Fibroblast of peridontal ligament (primary cell): ENCODE measurements at regions not wholly inside any gene's neighbourhood (a gene's known extent, or its start where the extent isn't known, plus 50 kb on each side); places are given as distances from the start of the nearest gene placed in this dataset.

Source experiments
- DNase-seq: peaks from one replicate; pipeline ENCODE4 v3.0.0-alpha.2; 2010; ENCODE audit errors: extremely low read depth

DNA sequence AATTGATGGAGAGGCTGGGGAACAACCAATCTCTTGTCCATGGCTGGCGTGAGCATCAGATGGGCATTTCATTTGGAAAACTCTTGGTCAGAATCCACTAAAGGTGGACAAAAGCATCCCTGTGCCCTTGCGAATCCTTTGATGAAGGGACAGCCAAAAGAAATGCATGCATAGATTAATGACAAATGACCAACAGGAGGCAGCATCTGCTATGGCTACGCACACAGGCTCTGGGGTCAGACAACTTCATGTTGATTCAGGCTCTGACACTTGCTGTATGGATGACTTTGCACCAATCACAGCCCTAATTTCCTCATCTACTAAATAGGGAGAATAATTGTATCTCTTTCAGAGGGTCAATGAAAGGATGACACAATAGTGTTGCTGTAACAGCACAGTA lies 117.5 kb downstream of the ASCL4 start:
- DNase-seq, result peak; percentile 5

DNA sequence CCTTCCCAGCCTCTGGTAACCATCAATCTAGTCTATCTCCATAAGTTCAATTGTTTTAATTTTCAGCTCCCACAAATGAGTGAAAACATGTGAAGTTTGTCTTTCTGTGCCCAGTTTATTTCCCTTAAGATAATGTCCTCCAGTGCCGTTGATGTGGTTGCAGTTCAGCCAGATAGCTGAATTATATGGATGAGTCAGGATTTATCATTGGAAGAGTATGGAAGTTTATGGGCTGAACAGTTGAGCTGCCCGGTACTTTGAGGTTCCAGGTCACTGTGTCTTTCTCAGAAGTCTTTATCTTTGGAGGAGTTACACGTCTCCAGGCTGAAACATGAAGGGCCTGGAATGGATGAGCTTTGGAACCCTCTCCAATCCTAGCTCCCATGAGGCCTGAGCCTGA lies 120.1 kb downstream of the ASCL4 start:
- DNase-seq, result no peak

DNA sequence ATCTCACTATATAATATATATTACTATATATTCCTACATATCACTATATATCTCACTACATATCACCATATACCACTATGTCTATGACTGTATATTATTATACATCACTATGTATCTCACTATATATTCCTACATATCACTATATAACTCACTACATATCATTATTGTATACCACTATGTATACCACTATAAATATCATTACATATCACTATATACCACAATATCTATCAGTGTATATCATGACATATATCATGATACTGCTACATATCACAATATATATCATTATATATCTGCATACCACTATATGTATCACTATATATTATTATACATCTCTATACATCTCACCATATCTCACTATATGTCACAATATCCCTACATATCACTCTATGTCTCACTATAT lies 121.5 kb downstream of the ASCL4 start:
- DNase-seq, result no peak

DNA sequence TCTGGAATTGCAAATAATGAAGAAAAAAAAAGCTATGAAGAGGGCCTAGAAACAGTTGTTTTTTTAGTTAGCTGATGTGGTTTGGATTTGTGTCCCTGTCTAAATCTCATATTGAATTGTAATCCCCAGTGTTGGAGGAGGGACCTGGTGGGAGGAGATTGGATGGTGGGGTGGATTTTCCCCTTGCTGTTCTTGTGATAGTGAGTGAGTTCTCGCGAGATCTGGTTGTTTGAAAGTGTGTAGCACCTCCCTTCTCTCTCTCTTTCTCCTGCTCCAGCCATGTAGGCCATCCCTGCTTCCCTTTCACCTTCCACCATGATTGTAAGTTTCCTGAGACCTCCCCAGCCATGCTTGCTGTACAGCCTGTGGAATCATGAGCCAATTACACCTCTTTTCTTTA lies 126.1 kb downstream of the ASCL4 start:
- DNase-seq, result no peak

DNA sequence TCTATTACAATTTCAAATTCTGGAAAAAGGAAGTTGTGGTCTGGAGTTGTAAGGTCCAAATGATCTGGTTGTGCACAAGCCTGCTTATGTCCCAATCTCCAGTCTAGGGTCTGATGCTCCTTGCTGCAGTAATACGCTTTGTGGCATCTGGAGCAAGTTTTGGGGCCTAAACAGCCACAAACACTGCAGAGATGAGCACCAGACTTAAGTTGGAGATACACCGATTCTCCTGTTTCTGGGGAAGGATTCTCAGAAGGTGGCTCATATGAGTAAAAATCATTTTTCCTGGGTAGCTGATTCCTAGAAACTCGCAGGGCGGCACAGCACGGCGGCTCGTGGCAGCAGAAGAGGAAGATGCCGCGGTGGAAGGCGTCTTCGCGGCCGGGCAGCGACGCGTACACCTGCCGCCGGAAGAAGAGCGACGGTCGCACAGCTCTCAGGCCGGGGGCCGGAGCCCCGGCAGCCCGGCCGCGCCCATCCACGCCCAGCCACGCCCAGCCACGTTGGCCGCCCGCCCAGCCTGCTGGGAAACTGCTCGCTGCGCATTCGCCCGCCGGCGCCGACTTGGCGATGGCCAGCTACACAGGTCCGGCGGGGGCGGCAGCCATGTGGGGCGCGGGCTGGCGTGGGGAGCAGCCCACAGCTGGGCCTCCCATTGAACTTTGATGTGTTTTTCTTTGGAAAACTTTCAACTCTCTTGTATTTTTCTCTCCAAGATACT lies 129.0 kb downstream of the ASCL4 start:
- no peak for DNase-seq

DNA sequence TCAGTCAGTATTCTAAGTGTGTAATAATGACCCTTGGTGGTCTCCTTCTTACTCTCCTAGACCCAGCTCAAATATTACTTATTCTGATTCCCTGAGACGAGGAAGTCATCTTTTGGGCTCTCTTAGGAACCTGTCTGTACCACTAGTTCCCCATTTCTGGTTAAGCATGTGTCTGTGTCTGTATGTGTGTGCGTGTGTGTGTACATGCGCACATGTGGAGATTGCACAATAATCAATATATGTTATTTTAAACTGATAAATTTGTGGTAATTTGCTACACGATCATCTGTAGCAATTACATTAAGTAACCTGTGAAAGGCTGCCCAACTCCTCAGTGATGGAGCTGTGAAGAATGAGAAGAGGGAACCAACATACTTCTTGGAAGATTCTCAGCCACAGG lies 132.2 kb downstream of the ASCL4 start:
- no peak for DNase-seq

DNA sequence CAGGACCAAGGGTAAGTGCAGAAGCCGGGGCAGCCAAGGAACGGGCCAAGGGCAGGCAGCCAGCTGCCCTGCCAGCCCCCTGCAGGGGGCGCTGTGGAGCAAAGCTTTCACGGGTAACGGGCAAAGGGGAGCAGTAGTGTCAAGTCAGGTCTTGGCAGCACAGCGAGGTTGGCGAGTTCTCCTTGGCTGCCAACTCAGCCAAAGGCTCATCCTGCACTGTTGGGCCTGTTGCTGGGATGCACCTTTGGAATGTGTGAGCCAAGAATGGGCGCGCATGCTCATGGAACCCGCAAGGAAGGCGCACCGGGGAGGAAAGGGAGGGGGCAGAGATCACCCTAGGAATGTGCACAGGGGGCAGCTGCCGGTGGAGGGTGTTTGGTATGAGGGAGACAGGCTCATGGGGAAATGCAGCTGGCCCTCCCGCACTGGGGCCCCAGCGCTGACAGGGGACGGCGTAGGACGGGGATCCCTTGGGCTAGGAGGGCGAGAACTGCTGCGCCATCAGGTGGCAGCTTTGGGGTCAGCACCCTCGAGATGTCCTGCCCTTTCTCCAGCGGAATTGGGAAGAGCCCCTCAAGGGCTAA lies 138.0 kb downstream of the ASCL4 start:
- DNase-seq, result no peak

DNA sequence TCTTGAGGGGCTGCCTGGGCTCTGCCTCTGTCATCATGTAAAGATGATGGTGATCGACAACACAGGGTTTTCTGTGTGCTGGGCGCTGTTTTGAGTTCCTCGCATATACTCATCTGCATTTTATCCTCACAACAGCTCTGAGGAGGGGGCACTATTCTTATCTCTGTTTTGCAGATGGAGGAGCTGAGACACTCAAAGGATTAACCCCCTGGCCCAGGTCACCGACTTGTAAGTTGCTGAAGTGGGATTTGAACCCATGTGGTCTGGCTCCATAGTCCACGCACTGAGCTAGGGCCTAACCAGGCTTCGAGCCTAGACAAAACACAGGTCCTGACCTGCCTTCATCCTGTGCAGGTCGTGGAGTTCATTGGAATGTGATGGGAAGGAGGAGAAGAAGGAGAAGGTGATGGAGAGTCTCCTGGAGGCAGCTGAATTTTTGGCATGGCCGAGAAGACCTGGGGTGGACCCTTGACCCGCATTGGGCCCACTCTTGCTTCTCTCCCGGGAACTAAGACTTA lies 140.0 kb downstream of the ASCL4 start:
- DNase-seq, result no peak

DNA sequence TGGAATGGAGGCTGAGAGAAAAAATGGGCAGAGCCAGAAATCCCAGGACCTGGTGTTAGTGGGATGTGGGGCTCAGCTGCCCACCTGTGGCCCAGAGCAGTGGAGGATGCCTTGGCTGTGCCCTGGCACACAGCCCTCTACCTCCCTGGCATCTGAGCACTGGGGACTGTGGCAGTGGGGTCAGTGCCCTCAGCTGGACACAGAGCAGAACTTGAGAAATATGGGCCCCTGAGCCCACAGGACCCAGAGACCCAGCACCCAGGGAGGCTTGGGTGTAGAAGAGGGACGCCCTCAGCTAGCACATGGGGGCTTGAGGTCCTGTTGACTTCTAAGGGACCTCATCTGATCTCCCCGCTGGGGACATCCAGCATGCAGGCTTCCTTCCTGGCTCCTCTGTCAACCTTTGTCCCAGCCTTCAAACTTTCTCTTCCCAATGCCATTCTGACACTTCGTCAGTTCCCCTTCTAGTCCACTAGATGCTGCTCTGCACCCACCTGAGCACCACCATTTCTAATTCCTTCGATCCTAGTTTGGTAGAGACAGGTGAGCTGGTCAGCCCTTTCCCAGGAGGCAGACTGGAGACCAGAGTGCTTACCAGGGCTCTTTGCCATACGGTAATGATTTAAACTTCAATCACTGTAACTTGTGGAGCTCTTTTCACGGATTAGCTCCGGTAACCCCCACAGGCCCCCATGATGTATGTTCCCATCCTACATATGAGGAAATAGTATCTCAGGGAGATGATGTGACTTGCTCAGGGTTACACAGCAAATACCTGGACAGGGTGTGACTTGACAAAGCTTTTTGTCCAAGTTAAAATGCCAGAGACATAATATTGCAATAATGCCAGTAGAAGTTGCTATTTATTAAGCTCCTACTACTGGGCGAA lies 143.7 kb downstream of the ASCL4 start:
- DNase-seq, result peak; percentile 13

DNA sequence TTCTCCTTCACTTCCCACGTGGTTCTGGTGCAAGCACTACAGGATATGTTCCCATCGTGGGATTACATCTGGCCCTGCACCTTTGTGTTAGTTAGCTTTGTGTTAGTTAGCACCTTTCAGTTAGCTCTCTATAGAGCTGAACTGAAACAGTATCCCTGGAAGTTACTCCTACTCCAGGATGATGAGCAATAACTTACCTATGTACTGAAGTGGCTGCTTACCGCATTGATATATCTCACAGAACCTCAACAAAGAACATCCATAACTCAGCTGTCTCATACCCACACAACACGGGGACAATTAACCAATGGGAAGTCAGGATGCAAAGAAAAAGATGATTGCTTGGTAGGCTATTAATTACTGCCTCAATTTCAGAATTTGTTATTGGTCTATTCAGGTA lies 146.6 kb downstream of the ASCL4 start:
- no peak for DNase-seq

DNA sequence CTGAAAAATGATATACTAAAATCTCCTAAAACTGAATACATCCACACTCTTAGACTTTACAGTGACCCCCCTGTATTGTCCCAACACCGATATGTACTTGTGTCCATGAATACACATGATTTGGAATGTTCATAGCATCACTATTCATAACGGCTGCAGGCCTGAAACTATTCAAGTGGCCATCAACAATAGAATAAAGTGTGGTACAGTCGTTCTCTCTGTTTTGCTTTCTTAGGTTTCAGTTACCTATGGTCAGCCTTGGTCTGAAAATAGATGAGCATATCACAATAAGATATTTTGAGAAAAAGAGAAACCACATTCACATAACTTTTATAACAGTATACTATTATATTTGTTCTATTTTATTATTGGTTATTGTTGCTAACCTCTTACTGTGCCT lies 150.6 kb downstream of the ASCL4 start:
- no peak for DNase-seq

DNA sequence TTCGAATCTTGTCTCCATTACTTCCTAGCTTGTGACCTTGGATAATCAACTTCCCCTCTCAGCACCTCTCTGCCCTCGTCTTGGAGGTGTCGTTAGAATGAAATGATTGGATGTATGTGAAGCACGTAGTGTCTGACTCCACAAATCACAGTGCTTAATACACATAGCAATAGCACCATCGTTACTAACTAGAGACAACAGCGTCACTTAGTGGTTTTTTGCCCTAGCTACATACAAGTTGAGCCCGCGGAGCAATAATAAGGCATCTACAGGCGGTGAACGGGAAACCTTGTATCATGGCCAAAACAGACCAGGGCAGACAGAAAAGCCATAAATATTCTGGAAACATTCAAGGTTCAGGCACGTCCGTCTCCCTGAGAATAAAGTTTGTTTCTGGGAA lies 154.9 kb downstream of the ASCL4 start:
- DNase-seq, result peak; percentile 6

DNA sequence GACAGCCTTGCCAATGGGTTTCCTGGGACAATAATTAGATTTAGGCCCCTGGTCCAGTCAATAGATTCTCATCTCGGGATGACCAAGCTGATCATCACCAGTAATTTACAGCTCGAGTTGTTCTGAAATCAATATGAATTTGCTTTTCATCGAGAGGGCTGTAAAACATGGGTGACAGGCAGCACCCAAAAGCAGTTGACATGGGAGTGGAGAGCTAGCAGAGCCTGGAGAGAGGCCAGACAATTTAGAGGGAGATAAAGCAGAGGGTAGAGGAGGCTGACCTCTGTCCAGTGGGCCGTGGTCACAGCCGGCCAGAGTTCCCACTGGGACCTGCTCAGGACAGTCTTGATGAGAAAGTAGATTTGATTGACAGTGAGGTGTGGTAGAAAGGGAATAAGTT lies 157.3 kb downstream of the ASCL4 start:
- DNase-seq, result no peak

DNA sequence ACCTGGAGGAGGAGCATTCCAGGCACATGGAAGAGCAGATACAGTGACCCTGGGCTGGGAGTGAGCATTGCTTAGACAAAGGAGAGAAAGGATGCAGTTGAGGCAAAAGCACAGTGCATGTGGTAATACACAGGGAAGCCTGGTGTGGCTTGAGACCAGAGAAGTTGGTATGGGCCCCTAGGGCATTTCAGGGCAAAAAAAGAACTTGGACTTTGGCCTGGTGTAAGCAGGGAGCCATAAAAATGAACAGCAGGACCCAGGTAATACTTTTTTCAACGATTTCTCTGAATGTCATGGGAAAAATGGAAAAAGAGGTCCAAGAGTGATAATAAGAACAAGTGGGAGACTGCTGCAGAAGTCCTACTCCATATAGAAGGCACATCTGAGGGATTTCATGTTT lies 163.9 kb downstream of the ASCL4 start:
- DNase-seq, result no peak

DNA sequence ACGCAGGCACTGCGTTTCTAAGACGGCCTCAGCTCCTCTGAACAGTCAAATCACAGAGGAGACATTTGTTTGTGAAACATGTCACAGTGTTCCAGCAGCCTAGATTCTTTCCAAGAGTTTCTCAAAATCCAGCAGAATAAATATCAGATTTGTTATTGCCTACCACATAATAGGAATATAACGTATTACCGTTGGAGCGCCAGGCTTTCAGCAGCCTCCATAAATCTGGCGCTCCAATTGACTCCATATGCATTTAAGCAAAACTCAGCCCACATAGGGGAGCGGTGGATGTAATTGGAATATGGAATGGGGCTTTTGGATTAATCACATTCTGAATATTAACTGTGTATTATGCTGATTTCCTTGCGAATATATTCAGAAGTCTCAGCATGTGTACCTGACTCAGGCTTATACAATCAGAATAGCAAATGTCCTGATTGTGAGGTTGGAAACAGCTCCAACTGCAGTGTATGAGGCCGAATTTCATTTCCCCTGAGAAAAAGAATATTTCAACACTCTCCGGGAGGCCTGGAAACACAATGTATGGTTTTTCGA lies 174.0 kb downstream of the ASCL4 start:
- peak; percentile 18 for DNase-seq

DNA sequence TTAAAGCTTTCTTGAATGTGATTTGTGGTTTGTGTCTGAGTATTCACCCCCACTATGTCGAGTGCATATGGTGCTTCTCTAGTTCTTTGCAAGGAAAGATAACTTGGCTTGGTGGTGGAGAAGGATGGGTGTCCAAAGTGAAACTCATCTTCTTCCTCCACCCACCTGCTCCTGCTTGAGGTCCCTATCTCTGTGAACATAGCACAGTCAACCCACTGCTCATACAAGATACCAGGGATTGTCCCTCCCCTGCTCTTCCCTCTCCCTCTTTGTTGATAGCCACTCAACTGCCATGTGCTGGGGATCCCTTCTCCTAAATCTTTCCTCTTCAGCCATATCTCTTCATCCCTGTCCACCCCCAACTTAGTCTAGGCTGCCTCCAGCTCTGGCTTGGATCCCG lies 176.5 kb downstream of the ASCL4 start:
- DNase-seq, result no peak

DNA sequence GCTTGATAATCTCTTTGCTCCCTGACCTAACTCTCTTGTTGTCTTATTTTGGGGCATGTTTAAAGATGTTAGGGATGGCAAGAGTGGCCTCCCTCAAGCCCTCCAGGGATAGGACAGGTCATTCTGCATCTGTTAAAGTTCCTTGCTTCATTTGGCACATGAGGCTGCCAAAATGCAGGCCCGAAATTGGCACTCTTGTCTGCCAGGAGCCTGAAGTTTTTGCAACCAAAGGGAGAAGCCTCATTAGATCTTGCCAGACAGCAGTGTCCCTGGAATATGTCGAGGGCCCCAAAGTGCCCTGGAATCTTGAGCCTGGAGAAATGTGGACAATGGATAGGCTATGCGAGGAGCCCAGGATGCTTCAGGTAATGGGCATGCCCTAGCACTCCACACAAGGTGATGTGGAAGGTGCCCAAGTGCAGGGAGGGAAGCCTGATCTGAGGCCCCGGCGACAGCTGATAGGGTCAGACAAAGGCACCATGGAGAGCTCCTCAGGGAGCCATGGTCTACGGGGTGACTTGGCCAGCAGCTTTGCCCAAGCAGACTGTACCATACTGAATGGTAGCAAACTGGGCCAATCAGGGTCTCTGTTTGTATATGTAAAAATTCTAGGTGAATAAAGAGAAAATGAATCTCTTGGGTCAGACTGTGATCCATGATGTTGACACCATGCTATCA lies 173.0 kb upstream of the WSCD2 start:
- DNase-seq, result no peak

DNA sequence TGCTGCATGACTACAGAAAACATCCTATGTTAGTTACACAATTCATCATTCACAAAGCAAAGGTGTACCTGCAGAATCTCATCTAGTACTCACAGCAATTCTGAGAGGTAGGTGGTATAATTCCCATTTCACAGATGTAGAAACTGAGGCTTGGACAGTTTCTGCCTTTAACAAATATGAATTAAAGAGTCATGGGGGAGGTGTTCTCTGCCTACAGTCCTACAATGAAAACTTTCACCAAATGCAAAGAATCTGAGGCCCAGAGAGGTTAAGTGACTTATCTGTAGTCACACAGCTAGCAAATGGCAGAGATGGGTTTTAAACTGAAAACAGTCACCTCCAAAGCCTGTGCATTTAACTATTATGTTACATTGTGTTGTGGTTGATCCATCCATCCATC lies 171.6 kb upstream of the WSCD2 start:
- DNase-seq, result no peak

DNA sequence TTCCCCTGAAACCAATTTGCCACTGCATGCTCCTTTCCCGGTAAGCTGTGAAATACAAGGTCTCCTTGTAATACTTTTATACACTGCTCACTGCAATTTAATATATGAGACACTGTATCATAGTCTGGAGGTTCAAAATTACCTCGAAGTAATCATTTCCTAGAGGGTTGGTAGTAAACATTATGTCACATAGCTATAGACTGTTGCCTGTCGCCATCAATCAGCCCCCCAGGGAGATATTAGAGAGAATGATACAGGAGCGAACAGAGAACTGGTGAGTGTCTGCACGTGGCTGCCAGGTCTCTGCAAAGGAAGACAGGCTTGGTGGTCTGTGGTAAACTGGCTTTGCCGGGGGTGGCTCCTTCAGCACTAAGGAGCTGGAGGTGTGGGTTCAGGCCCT lies 165.5 kb upstream of the WSCD2 start:
- DNase-seq, result no peak

DNA sequence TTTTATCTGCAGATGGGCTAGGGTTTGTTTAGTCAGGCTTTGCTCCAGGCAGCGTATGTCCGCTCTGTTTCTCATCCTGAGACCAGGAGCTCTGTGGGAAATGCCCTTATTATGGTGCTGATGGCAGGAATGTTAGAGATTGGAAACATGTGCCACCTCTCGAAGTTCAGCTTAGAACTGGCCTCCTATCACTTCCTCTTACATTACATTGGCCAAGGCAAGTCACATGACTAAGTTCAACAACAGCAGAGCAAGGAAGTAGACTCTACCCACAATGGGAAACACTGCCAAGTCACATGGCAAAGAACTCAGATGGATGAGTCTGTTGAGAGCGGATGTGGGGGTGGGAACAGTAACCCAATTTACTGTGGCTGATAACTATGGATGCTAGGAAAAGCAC lies 161.9 kb upstream of the WSCD2 start:
- no peak for DNase-seq

DNA sequence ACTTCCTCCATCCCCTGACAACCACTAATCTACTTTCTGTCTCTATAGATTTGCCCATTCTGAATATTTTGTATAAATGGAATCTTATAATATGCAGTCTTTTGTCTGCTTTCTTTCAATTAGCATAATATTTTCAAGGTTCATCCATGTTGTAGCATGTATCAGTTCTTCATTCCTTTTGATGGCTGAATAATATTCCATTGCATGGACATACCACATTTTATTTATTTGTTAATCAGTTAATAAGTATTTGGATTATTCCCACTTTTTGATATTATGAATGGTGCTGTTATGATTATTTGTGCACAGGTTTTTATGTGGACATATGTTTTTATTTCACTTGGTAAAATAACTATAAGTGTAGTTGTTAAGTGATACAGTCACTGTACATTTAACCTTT lies 155.1 kb upstream of the WSCD2 start:
- no peak for DNase-seq

DNA sequence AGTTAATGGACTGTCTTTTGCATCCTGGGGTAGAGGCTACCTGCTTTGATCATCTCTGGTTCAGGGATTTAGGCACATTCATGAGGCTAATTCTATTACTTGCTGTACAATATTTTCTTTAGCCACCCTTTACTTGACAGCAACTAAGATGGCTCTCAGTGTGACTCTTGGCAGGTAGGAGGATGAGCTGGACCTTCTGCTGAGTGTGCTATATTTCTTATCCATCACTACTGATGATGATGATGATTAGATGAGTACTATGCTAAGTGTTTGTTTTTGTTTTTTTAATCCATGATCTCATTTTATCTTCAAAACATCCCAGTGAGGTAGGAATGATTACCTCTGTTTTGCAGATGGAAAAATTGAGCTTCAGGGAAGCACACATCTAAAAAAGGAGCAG lies 152.8 kb upstream of the WSCD2 start:
- no peak for DNase-seq
